GM12891 (cell line): ENCODE measurements at regions not wholly inside any gene's neighbourhood (a gene's known extent, or its start where the extent isn't known, plus 50 kb on each side); places are given as distances from the start of the nearest gene placed in this dataset.

Experiments used
- POLR2A ChIP-seq: IDR thresholded peaks from 2 replicates; pipeline ENCODE4 v1.6.1; 2011; ENCODE audit warnings: low read depth, low read length, control low read depth
- TAF1 ChIP-seq: IDR thresholded peaks from 2 replicates; pipeline ENCODE4 v1.6.1; 2011; ENCODE audit warnings: low read depth, low read length, control low read depth

DNA sequence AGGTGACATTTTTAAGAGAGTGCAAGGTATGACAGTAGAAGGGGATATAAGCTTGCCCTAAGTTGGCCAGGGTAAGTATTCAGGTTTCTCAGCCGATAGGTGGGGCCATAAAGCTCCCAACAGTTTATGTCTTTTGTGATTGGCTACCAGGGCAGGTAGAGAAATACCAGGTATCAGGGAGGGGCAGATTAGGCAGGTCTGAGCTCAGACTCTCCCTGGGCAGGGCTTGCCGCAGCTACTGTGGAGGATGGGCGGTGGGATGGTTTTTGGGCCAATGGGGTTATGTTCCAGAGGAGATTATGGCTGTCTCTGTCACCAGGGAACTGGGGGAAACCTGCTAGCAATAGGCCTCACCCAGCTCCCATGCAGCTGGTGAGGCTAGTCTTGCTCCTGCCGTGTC lies 211.6 kb downstream of the PTH2R start:
- TF ChIP-seq POLR2A (no peak), TAF1 (no peak)
